Activated CD4-positive, alpha-beta T cell treated with anti-CD3 and anti-CD28 coated beads, Interleukin-2, amount 50 U/mL, for 16 hours (primary cell): ENCODE measurements at regions not wholly inside any gene's neighbourhood (a gene's known extent, or its start where the extent isn't known, plus 50 kb on each side); places are given as distances from the start of the nearest gene placed in this dataset.
A peak's percentile ranks its signal among the peaks of the same experiment; 100 is the strongest.
"Not testable (repeated sequence)": the region's sequence is repeated elsewhere in the genome, so short reads cannot be mapped to it uniquely, and the experiment has no call there.

ENCODE experiments used
- DNase-seq: peaks from one replicate; pipeline ENCODE4 v3.0.0-alpha.2; 2020

GRCh38 chr10:45514291-45515270, 140.6 kb downstream of the ALOX5 start:
- no peak for DNase-seq

- DNase-seq = no peak
Measured at GRCh38 chr10:45513551-45513950, 139.5 kb downstream of the ALOX5 start.

- not testable (repeated sequence) for DNase-seq
Measured at GRCh38 chr10:45511926-45512325, 137.9 kb downstream of the ALOX5 start.

- DNase-seq = no peak
Measured at GRCh38 chr10:45509491-45509890, 135.5 kb downstream of the ALOX5 start.

- DNase-seq = no peak
Measured at GRCh38 chr10:45505311-45505710, 131.3 kb downstream of the ALOX5 start.

GRCh38 chr10:45502458-45502857, 128.4 kb downstream of the ALOX5 start:
- DNase-seq = no peak

- DNase-seq = no peak
Measured at GRCh38 chr10:45501791-45502190, 127.8 kb downstream of the ALOX5 start.

- no peak for DNase-seq
Measured at GRCh38 chr10:45500798-45501197, 126.8 kb downstream of the ALOX5 start.

- no peak for DNase-seq
Measured at GRCh38 chr10:45500304-45500703, 126.3 kb downstream of the ALOX5 start.

GRCh38 chr10:45495438-45496152, 121.6 kb downstream of the ALOX5 start:
- DNase-seq = peak; percentile 14
